ENCODE measurements at regions not wholly inside any gene's neighbourhood (a gene's known extent, or its start where the extent isn't known, plus 50 kb on each side); places are given as distances from the start of the nearest gene placed in this dataset.

GRCh38 chrY:21175505-21175904 lies 335.6 kb upstream of the RBMY1B start:
- DNase-seq: no peak

DNA sequence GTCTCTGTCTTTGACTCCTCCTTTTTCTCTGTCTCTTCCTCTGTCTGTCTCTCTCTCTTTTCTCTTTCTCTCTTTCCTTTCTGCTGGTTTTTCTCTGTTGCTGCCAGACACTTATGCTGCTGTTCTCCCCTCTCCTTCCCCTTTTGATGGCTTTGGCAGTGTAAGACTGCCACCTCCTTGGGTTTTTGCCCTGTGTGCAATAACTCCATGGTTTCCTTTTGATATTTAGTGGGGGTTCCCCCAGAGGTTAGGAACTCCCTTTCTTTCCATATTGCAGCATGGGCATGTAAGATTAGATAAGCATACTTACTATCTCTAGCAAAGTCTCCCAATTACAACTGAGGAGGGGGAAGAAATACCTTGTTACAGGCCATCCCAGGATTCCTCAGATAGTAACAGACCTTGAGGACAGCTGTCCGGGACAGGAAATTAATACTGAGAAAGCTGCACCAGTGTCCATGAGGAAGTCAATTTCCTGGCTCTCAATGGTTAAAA lies 333.8 kb upstream of the RBMY1B start:
- no peak for DNase-seq

DNA sequence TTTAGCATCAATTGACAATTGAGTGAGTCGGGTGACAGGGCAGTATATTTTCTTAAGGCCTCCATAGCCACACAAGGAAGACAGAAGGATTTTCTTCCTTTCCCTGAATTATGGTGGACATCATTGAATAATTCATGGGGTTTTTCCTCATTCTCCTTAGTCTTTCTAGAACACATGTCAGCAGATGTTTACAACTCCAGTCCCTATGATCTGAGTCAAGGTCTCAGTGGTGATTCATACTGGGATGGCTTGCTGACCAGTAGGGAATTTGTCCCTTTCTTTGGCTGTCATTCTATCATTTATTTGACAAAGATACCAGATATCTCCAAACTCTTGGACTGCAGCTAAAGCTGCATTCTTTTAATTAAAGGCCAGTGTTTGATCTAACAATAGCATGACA lies 332.9 kb upstream of the RBMY1B start:
- DNase-seq: no peak

DNA sequence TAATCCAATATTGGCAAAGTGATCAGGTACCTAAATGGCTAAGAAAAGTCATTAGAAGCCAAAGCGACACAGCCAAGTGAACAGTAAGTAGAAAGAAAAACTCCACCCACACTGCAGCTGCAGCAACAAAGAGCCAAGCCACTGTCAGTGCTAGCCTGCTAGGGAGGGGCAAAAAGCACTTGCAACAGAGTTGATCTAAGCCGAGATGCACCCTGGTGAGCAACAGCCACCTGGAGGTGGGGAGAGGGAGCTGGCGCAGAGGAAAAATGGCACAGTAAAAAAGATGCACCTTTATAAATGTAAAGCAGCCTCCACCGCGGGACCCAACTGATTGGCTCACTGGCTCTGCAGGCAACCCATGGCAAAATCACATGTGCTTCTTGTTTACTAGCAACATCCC lies 330.2 kb upstream of the RBMY1B start:
- DNase-seq: peak; percentile 6

GRCh38 chrY:21184271-21184670 lies 326.9 kb upstream of the RBMY1B start:
- no peak for DNase-seq

DNA sequence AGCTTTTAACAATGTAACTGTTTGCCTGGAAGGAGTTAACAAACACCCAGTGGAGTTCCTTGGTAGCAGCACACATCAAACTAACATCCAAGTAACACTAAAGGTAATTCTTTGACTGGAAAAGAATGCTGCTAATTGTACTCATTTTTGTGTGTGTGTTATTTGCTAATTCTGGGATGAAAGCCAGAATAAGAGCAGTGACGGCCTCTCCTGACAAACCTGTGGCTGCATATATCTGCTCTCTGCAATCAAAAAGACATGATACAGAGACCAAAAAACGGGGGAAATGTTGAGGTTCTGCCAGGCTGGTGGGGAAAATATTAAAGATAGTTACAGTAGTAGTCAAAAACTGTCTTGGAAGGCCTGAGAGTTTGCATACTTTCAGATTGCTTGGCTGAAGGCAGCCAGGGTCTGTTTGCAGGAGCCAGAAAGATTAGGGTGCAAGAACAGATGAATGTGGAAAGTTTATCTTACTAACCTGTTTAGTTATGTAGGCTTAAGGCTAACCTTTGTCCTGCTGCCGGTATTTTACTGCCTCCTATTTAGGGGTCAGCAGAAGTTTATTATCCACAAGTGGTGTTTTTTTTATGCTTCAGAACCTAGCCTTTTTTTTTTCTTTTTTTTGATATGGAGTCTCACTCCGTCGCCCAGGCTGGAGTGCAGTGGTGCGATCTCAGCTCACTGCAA lies 325.6 kb upstream of the RBMY1B start:
- DNase-seq: no peak

DNA sequence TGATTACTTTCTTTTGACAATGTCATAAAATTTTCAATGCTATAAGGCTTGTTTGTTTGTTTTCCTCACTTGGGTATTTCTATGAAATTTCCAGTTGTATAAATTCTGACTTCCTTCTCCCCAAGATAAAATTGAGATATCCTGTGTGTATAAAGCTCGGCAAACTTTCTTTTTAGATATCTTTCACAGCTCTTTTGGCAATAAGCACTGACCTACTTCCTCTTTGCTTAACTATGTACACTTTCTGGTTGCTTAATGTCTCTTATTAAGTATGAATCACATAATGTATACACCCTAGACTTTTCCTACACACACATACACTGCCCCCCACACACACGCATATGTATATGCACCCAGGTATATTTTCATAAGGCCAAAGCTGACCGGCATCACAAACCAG lies 318.4 kb upstream of the RBMY1B start:
- no peak for DNase-seq

DNA sequence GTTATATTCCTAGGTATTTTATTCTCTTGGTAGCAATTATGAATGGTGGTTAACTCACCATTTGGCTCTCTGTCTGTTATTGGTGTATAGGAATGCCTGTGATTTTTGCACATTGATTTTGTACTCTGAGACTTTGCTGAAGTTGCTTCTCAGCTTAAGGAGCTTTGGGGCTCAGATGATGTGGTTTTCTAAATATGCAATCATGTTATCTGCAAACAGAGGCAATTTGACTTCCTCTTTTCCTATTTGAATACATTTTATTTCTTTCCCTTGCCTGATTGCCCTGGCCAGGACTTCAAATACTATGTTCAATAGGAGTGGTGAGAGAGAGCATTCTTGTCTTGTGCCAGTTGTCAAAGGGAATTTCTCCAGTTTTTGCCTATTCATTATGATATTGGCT lies 310.9 kb upstream of the RBMY1B start:
- DNase-seq: no peak

GRCh38 chrY:21227849-21228248 lies 283.3 kb upstream of the RBMY1B start:
- no peak for DNase-seq

GRCh38 chrY:21240221-21240620 lies 270.9 kb upstream of the RBMY1B start:
- no peak for DNase-seq

- DNase-seq: no peak
Measured at GRCh38 chrY:21240662-21241310, 270.4 kb upstream of the RBMY1B start.

GRCh38 chrY:21242793-21243192 lies 268.3 kb upstream of the RBMY1B start:
- no peak for DNase-seq

GRCh38 chrY:21246780-21247179 lies 264.4 kb upstream of the RBMY1B start:
- DNase-seq: no peak

GRCh38 chrY:21248591-21248990 lies 262.5 kb upstream of the RBMY1B start:
- no peak for DNase-seq

- DNase-seq: no peak
Measured at GRCh38 chrY:21253455-21254248, 257.5 kb upstream of the RBMY1B start.

DNA sequence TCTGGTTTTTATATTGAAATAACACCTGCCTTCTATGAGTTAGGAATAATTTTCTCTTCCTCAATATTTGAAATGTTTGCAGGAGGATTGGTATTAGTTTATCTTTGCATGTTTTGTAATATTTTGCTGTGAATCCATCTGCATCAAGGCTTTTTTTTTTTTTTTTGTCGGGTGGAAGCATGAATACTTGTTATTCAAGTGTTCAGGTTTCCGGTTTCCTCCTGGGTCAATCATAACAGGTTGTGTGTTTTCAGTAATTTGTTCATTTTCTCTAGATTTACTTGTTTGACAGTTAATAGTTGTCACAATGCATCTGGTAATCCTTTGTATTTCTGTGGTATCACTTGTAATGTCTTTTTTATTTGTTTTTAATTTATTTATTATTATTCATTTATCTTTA lies 256.7 kb upstream of the RBMY1B start:
- DNase-seq: no peak

DNA sequence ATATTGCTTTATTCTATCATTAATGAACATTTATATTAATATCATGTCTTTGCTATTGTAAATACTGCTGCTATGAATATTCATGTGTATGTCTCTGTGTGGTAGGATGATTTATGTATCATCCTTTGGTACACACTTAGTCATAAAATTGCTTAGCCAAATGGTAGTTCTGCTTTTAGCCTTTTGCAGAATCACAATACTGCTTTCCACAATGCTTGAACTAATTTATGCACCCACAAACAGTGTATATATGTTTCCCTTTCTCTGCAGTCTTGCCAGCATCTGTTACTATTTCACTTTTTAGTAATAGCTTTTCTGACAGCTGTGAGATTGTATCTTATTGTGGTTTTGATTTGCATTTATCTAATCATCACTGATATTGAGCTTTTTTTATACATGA lies 254.3 kb upstream of the RBMY1B start:
- DNase-seq: no peak

DNA sequence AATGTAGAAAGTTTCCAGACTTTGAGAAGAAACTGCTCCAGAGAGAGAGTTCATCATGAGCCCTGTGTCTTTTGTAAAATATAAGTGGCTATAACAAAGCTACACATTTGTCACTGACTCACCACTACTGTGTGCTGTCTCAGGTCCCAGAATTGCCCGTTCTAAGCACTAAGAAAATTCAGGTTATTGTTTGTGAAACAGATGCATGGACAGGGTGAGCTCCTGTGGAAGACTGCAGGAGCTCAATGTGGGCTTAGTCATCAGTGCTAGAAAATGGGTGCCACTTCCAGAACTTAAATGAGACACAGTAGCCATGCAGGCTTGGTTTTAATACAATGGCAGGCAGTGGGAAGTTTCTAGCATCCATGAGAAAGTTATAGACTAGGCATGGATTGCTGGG lies 251.4 kb upstream of the RBMY1B start:
- DNase-seq: no peak

- no peak for DNase-seq
Measured at GRCh38 chrY:21260325-21260724, 250.8 kb upstream of the RBMY1B start.

DNA sequence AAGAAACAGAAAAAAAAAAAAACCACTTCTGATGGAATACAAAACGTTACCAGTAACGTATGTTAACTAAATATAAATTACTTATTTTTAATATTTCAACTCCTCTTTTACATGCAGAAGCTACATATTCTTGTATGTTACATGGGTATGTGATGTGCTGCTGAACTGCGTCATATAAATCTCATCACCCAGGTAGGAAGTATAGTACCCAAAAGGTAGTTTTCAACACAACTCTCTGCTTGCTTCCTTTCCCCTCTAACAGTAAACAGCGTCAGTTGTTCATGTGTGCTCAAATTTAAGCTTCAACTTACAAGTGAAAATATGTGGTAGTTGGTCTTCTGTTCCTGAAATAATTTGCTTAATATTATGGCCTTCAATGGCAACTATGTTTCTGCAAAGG lies 250.0 kb upstream of the RBMY1B start:
- no peak for DNase-seq

- no peak for DNase-seq
Measured at GRCh38 chrY:21266751-21267150, 244.4 kb upstream of the RBMY1B start.

DNA sequence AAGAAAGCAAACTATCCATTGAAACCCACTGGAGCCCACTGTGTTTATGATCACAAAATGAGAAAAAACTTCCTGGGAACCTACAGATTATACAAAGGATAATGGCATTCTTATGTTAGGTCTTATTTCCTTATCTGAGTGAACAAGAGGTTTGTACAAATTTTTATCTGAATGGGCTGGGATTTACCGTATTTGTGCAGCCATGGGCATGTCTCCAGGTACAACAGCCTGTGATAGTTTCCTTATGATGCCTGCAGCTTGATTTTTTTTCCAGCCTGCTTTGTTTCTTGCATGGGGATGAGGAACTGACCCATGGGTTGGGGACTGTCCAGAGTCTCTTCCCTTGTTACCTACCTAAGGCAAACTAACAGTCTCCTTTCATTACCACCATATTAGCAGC lies 244.0 kb upstream of the RBMY1B start:
- DNase-seq: no peak

GRCh38 chrY:21287769-21288168 lies 223.4 kb upstream of the RBMY1B start:
- no peak for DNase-seq

GRCh38 chrY:21288908-21289307 lies 222.2 kb upstream of the RBMY1B start:
- DNase-seq: no peak

Measured in effector CD8-positive, alpha-beta T cell (primary cell).